ENCODE measurements at regions not wholly inside any gene's neighbourhood (a gene's known extent, or its start where the extent isn't known, plus 50 kb on each side); places are given as distances from the start of the nearest gene placed in this dataset.

GRCh38 chr3:144229953-144230352, 258.3 kb downstream of the DIPK2A start:
- Histone ChIP-seq H3K36me3 (ENCODE audit: insufficient read depth) (no peaks in the 10 kb centered on the region), H3K27ac (ENCODE audit: low read depth) (no peak overlapping the region), H3K4me1 (ENCODE audit: insufficient read depth) (no peaks in the 10 kb centered on the region), H3K4me3 (ENCODE audit: low read depth, low read length) (no peak overlapping the region)
- no peak for DNase-seq (ENCODE audit: extremely low spot score)

- H3K36me3 ChIP-seq (ENCODE audit: insufficient read depth), result no peaks in the 10 kb centered on the region
- 89% methylated on average over 2 of the region's 2 CpGs for WGBS
- H3K4me1 ChIP-seq (ENCODE audit: insufficient read depth), result no peaks in the 10 kb centered on the region
- H3K4me3 ChIP-seq (ENCODE audit: low read depth, low read length), result no peak overlapping the region
- no peak for DNase-seq (ENCODE audit: extremely low spot score)
- H3K27ac ChIP-seq (ENCODE audit: low read depth), result no peak overlapping the region
These were observed 263.9 kb downstream of the DIPK2A start for GRCh38 chr3:144235489-144235888.

GRCh38 chr3:144237351-144237750, 265.7 kb downstream of the DIPK2A start:
- Histone ChIP-seq H3K4me3 (ENCODE audit: low read depth, low read length) (no peak overlapping the region), H3K4me1 (ENCODE audit: insufficient read depth) (no peaks in the 10 kb centered on the region), H3K27ac (ENCODE audit: low read depth) (no peak overlapping the region), H3K36me3 (ENCODE audit: insufficient read depth) (no peaks in the 10 kb centered on the region)
- 94% methylated on average over 5 of the region's 5 CpGs for WGBS
- no peak for DNase-seq (ENCODE audit: extremely low spot score)

GRCh38 chr3:144241404-144241803, 269.8 kb downstream of the DIPK2A start:
- H3K4me1 ChIP-seq (ENCODE audit: insufficient read depth), result no peaks in the 10 kb centered on the region
- WGBS, result 35% methylated on average over 4 of the region's 4 CpGs
- peak; percentile 33 for DNase-seq (ENCODE audit: extremely low spot score)
- H3K4me3 ChIP-seq (ENCODE audit: low read depth, low read length), result no peak overlapping the region
- H3K36me3 ChIP-seq (ENCODE audit: insufficient read depth), result no peaks in the 10 kb centered on the region
- no peak overlapping the region for H3K27ac ChIP-seq (ENCODE audit: low read depth)

GRCh38 chr3:144242747-144243146, 271.1 kb downstream of the DIPK2A start:
- Histone ChIP-seq H3K4me1 (ENCODE audit: insufficient read depth) (no peaks in the 10 kb centered on the region), H3K36me3 (ENCODE audit: insufficient read depth) (no peaks in the 10 kb centered on the region), H3K27ac (ENCODE audit: low read depth) (no peak overlapping the region), H3K4me3 (ENCODE audit: low read depth, low read length) (no peak overlapping the region)
- DNase-seq (ENCODE audit: extremely low spot score), result no peak
- WGBS, result 76% methylated on average over 2 of the region's 2 CpGs

- H3K27ac ChIP-seq (ENCODE audit: low read depth), result no peak overlapping the region
- 87% methylated on average over 3 of the region's 3 CpGs for WGBS
These were observed 273.0 kb downstream of the DIPK2A start for GRCh38 chr3:144244662-144245061.

GRCh38 chr3:144252896-144253295, 281.3 kb downstream of the DIPK2A start:
- WGBS, result 47% methylated on average over 3 of the region's 3 CpGs
- Histone ChIP-seq H3K36me3 (ENCODE audit: insufficient read depth) (no peaks in the 10 kb centered on the region), H3K4me1 (ENCODE audit: insufficient read depth) (no peaks in the 10 kb centered on the region), H3K27ac (ENCODE audit: low read depth) (no peak overlapping the region), H3K4me3 (ENCODE audit: low read depth, low read length) (no peak overlapping the region)
- DNase-seq (ENCODE audit: extremely low spot score), result no peak

More at GRCh38 chr3:144244662-144245061, 273.0 kb downstream of the DIPK2A start:
- no peaks in the 10 kb centered on the region for H3K36me3 ChIP-seq (ENCODE audit: insufficient read depth)
- no peak for DNase-seq (ENCODE audit: extremely low spot score)
- H3K4me3 ChIP-seq (ENCODE audit: low read depth, low read length), result no peak overlapping the region
- no peaks in the 10 kb centered on the region for H3K4me1 ChIP-seq (ENCODE audit: insufficient read depth)

GRCh38 chr3:144257381-144257780, 285.8 kb downstream of the DIPK2A start:
- H3K4me1 ChIP-seq (ENCODE audit: insufficient read depth), result no peaks in the 10 kb centered on the region
- 70% methylated on average over 2 of the region's 2 CpGs for WGBS
- DNase-seq (ENCODE audit: extremely low spot score), result no peak
- H3K4me3 ChIP-seq (ENCODE audit: low read depth, low read length), result no peak overlapping the region
- no peaks in the 10 kb centered on the region for H3K36me3 ChIP-seq (ENCODE audit: insufficient read depth)
- no peak overlapping the region for H3K27ac ChIP-seq (ENCODE audit: low read depth)

GRCh38 chr3:144259267-144259666, 287.6 kb downstream of the DIPK2A start:
- Histone ChIP-seq H3K4me3 (ENCODE audit: low read depth, low read length) (no peak overlapping the region), H3K36me3 (ENCODE audit: insufficient read depth) (no peaks in the 10 kb centered on the region), H3K27ac (ENCODE audit: low read depth) (no peak overlapping the region), H3K4me1 (ENCODE audit: insufficient read depth) (no peaks in the 10 kb centered on the region)
- DNase-seq (ENCODE audit: extremely low spot score), result no peak
- WGBS, result 93% methylated on average over 2 of the region's 2 CpGs

GRCh38 chr3:144263706-144264105, 292.1 kb downstream of the DIPK2A start:
- DNase-seq (ENCODE audit: extremely low spot score), result no peak
- no peak overlapping the region for H3K27ac ChIP-seq (ENCODE audit: low read depth)
- H3K4me3 ChIP-seq (ENCODE audit: low read depth, low read length), result no peak overlapping the region

GRCh38 chr3:144264350-144264749, 292.7 kb downstream of the DIPK2A start:
- H3K36me3 ChIP-seq (ENCODE audit: insufficient read depth), result no peaks in the 10 kb centered on the region
- H3K4me3 ChIP-seq (ENCODE audit: low read depth, low read length), result no peak overlapping the region
- WGBS, result 77% methylated on average over 3 of the region's 3 CpGs
- DNase-seq (ENCODE audit: extremely low spot score), result no peak
- no peaks in the 10 kb centered on the region for H3K4me1 ChIP-seq (ENCODE audit: insufficient read depth)
- H3K27ac ChIP-seq (ENCODE audit: low read depth), result no peak overlapping the region

More at GRCh38 chr3:144263706-144264105, 292.1 kb downstream of the DIPK2A start:
- no peaks in the 10 kb centered on the region for H3K4me1 ChIP-seq (ENCODE audit: insufficient read depth)
- H3K36me3 ChIP-seq (ENCODE audit: insufficient read depth), result no peaks in the 10 kb centered on the region

- Histone ChIP-seq H3K4me1 (ENCODE audit: insufficient read depth) (no peaks in the 10 kb centered on the region), H3K4me3 (ENCODE audit: low read depth, low read length) (no peak overlapping the region), H3K36me3 (ENCODE audit: insufficient read depth) (no peaks in the 10 kb centered on the region), H3K27ac (ENCODE audit: low read depth) (no peak overlapping the region)
- WGBS, result 71% methylated on average over 1 of the region's 1 CpG
- DNase-seq (ENCODE audit: extremely low spot score), result no peak
These were observed 293.2 kb downstream of the DIPK2A start for GRCh38 chr3:144264794-144265193.

- H3K36me3 ChIP-seq (ENCODE audit: insufficient read depth), result no peaks in the 10 kb centered on the region
- no peak for DNase-seq (ENCODE audit: extremely low spot score)
- H3K27ac ChIP-seq (ENCODE audit: low read depth), result no peak overlapping the region
- no peak overlapping the region for H3K4me3 ChIP-seq (ENCODE audit: low read depth, low read length)
- no peaks in the 10 kb centered on the region for H3K4me1 ChIP-seq (ENCODE audit: insufficient read depth)
- 76% methylated on average over 3 of the region's 3 CpGs for WGBS
These were observed 294.0 kb downstream of the DIPK2A start for GRCh38 chr3:144265542-144266100.

- 79% methylated on average over 3 of the region's 3 CpGs for WGBS
- no peak overlapping the region for H3K27ac ChIP-seq (ENCODE audit: low read depth)
- DNase-seq (ENCODE audit: extremely low spot score), result no peak
These were observed 298.5 kb downstream of the DIPK2A start for GRCh38 chr3:144270100-144270499.

GRCh38 chr3:144272680-144273079, 301.1 kb downstream of the DIPK2A start:
- 91% methylated on average over 4 of the region's 4 CpGs for WGBS
- no peaks in the 10 kb centered on the region for H3K36me3 ChIP-seq (ENCODE audit: insufficient read depth)
- DNase-seq (ENCODE audit: extremely low spot score), result no peak

More at GRCh38 chr3:144270100-144270499, 298.5 kb downstream of the DIPK2A start:
- Histone ChIP-seq H3K4me3 (ENCODE audit: low read depth, low read length) (no peak overlapping the region), H3K36me3 (ENCODE audit: insufficient read depth) (no peaks in the 10 kb centered on the region), H3K4me1 (ENCODE audit: insufficient read depth) (no peaks in the 10 kb centered on the region)

More at GRCh38 chr3:144272680-144273079, 301.1 kb downstream of the DIPK2A start:
- H3K27ac ChIP-seq (ENCODE audit: low read depth), result no peak overlapping the region
- H3K4me3 ChIP-seq (ENCODE audit: low read depth, low read length), result no peak overlapping the region
- H3K4me1 ChIP-seq (ENCODE audit: insufficient read depth), result no peaks in the 10 kb centered on the region

Data from urinary bladder (tissue), 3 donors.